ENCODE measurements at regions not wholly inside any gene's neighbourhood (a gene's known extent, or its start where the extent isn't known, plus 50 kb on each side); places are given as distances from the start of the nearest gene placed in this dataset.
A peak's percentile ranks its signal among the peaks of the same experiment; 100 is the strongest.
"Not testable (repeated sequence)": the region's sequence is repeated elsewhere in the genome, so short reads cannot be mapped to it uniquely, and the experiment has no call there.

DNA sequence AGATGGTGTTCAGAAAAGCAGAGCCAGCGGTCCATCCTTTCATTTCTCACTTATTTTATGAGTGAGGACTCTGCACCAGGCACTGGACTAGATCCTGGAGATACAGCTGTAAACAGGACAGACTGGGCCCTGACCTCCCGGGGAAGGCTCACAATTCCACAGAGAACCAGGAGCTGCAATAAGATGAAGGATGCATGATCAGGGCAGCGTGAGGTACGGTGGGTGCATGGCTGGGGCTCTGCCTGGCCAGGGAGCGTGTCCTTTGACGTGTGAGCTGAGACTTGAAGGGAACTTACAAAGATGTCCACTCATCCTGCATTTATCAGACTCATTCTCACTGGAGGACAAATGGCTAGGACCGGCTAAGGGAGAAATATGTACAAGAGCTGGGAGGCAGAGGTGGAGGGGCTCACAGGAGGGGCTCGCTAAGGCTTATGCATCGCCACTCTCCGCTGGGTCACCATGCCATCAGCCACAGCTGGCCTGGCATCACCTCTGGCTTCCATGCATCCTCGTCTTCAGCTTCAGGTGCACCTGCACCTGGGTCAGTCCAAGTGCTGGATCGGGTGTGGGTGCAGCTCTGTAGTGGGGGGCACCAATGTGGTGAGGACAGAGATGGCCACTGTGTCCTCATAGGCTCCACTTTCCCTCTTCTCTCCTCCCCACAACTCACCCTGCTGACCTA lies 213.9 kb downstream of the TOMM20 start:
- H3K27me3 ChIP-seq (replicated peaks): no peaks in the 10 kb centered on the region
- H3K4me3 ChIP-seq (ENCODE audit: low read depth, low read length): no peak overlapping the region
- TF ChIP-seq, protein P1, sequence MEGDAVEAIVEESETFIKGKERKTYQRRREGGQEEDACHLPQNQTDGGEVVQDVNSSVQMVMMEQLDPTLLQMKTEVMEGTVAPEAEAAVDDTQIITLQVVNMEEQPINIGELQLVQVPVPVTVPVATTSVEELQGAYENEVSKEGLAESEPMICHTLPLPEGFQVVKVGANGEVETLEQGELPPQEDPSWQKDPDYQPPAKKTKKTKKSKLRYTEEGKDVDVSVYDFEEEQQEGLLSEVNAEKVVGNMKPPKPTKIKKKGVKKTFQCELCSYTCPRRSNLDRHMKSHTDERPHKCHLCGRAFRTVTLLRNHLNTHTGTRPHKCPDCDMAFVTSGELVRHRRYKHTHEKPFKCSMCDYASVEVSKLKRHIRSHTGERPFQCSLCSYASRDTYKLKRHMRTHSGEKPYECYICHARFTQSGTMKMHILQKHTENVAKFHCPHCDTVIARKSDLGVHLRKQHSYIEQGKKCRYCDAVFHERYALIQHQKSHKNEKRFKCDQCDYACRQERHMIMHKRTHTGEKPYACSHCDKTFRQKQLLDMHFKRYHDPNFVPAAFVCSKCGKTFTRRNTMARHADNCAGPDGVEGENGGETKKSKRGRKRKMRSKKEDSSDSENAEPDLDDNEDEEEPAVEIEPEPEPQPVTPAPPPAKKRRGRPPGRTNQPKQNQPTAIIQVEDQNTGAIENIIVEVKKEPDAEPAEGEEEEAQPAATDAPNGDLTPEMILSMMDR (IDR thresholded peaks at IDR 0.05; ENCODE audit: low read depth, low read length, missing control alignments): no peak
- H3K27ac ChIP-seq: no peak overlapping the region
- H3K36me3 ChIP-seq (replicated peaks): no peaks in the 10 kb centered on the region
- in situ Hi-C loops (cut with HindIII; ENCODE audit: low pct_ligation_motif_present, low sequenced_read_pairs): no loop called here
- no peak for DNase-seq

DNA sequence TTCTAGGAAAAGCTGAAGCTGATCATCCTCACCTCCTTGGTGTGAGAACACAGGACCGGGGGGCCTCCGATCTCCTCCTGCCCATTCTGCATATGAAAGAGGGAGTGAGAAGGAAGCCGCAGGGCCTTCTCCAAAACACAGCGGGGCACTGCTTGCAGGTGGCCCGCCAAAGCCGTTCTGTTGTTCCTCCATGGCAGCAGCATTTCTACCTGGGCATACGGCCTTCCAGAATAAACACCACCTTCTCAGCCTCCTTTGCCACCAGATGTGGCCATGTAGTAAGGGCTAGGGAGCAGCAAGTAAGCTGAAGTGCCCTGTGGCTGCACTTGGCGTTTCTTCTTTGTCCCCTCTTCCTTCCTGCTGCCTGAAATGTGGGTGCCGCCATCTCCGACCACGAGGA lies 214.9 kb downstream of the TOMM20 start:
- TF ChIP-seq, protein P1 (IDR thresholded peaks at IDR 0.05; ENCODE audit: low read depth, low read length, missing control alignments): no peak
- in situ Hi-C loops (cut with HindIII; ENCODE audit: low pct_ligation_motif_present, low sequenced_read_pairs): no loop called here
- no peaks in the 10 kb centered on the region for H3K36me3 ChIP-seq (replicated peaks)
- no peak overlapping the region for H3K4me3 ChIP-seq (ENCODE audit: low read depth, low read length)
- H3K27ac ChIP-seq: no peak overlapping the region
- no peak for DNase-seq
- no peaks in the 10 kb centered on the region for H3K27me3 ChIP-seq (replicated peaks)

DNA sequence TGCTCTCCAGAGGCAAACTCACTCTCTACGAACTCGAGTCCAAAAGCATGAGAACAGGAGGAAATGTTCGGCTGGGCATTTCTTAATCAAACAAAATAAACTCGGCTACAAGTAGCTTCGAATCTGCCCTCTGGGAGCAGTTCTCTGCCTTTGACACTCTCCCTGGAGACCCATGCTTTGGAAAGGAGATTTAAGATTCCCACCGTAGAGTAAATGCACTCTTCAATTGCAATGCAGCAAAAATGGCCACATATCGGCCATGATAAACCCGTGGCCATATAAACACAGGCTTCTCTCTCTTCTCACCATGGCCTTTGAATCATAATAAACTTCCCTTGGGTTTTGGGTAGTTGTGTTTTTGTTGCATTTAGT lies 215.4 kb downstream of the TOMM20 start:
- Histone ChIP-seq H3K27me3 (replicated peaks) (no peaks in the 10 kb centered on the region), H3K27ac (no peak overlapping the region), H3K4me3 (ENCODE audit: low read depth, low read length) (no peak overlapping the region), H3K36me3 (replicated peaks) (no peaks in the 10 kb centered on the region)
- TF ChIP-seq, protein P1 (IDR thresholded peaks at IDR 0.05; ENCODE audit: low read depth, low read length, missing control alignments): no peak
- in situ Hi-C loops (cut with HindIII; ENCODE audit: low pct_ligation_motif_present, low sequenced_read_pairs): no loop called here
- no peak for DNase-seq

DNA sequence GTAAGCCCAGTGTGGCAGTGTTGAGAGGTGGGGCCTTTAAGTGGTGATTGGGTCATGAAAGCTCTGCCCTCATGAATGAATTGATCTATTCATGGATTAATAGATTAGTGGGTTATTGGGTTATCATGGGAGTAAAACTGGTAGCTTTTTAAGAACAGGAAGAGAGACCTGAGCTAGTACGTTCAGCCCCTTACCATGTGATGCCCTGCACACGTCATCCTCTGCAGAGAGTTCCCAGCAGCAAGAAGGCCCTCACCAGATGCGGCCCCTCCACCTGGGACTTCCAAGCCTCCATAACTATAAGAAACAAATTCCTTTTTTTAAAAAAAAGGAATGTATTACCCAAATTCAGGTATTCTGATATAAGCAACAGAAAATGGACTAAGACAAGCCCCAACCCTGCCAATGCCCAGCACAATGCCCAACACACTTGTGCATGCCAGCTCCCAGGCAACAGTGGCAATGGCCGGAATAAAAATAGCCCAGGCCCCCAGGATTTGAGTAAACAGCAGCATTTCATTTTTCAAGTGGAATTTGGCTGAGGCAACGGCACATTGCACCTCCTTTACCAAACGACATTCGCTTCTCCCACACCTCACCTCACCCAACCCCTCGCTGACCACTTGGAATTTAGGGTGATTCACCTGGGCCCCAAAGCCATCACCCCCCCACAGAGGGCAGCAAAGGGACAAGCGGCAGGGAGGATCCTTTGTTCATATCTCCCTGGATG lies 215.9 kb downstream of the TOMM20 start:
- Histone ChIP-seq H3K36me3 (replicated peaks) (no peaks in the 10 kb centered on the region), H3K4me3 (ENCODE audit: low read depth, low read length) (no peak overlapping the region)

DNA sequence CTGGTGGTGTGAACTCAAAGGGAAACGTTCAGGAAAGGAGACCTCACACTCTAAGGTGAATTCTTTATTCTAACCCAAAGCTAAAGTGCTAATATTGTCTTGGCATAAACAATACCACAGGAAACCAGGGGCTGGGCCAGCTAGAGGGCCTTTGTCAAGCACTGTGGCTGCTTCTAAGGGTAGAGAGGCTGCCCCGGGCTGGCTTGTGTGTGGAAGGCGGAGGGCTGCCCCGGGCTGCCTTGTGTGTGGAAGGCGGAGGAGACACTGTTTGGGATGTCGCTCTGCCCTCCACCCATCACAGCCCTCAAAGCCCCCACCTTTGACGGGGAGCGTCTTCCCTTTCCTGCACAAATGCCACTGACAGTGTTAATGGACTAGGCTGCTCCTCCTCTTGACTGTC lies 216.8 kb downstream of the TOMM20 start:
- Histone ChIP-seq H3K36me3 (replicated peaks) (no peaks in the 10 kb centered on the region), H3K27me3 (replicated peaks) (no peaks in the 10 kb centered on the region), H3K27ac (no peak overlapping the region), H3K4me3 (ENCODE audit: low read depth, low read length) (no peak overlapping the region)
- TF ChIP-seq, protein P1 (IDR thresholded peaks at IDR 0.05; ENCODE audit: low read depth, low read length, missing control alignments): no peak
- in situ Hi-C loops (cut with HindIII; ENCODE audit: low pct_ligation_motif_present, low sequenced_read_pairs): no loop called here
- DNase-seq: no peak

More for the DNA sequence above, 215.9 kb downstream of the TOMM20 start:
- no peaks in the 10 kb centered on the region for H3K27me3 ChIP-seq (replicated peaks)
- TF ChIP-seq, protein P1 (IDR thresholded peaks at IDR 0.05; ENCODE audit: low read depth, low read length, missing control alignments): peak; percentile 27
- in situ Hi-C loops (cut with HindIII; ENCODE audit: low pct_ligation_motif_present, low sequenced_read_pairs): no loop called here
- DNase-seq: no peak
- H3K27ac ChIP-seq: no peak overlapping the region

DNA sequence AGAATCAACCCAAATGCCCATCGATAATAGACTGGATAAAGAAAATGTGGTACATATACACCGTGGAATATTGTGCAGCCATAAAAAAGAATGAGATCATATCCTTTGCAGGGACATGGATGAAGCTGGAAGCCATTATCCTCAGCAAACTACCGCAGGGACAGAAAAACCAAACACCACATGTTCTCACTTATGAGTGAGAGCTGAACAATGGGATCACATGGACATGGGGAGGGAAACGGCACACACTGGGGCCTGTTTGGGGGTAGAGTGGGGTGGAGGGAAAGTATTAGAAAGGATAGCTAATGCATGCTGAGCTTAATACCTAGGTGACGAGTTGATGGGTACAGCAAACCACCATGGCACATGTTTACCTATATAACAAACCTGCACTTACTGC lies 217.5 kb downstream of the TOMM20 start:
- H3K27ac ChIP-seq; in situ Hi-C loops (cut with HindIII; ENCODE audit: low pct_ligation_motif_present, low sequenced_read_pairs); H3K27me3 ChIP-seq (replicated peaks); H3K36me3 ChIP-seq (replicated peaks); H3K4me3 ChIP-seq (ENCODE audit: low read depth, low read length); DNase-seq: not testable (repeated sequence)

Data from brain microvascular endothelial cell (primary cell).